HG03025 (cell line): ENCODE measurements at regions not wholly inside any gene's neighbourhood (a gene's known extent, or its start where the extent isn't known, plus 50 kb on each side); places are given as distances from the start of the nearest gene placed in this dataset.

Source experiments
- ATAC-seq: cut with Tn5 transposase; IDR thresholded peaks from one replicate; pipeline ENCODE4 v1.9.1; 2021; ENCODE audit warnings: mild to moderate bottlenecking, moderate library complexity; ENCODE audit not compliant: unreplicated experiment, low FRiP score

- no peak for ATAC-seq
Measured at GRCh38 chr5:52388349-52388748, 399.4 kb upstream of the ITGA1 start.

- ATAC-seq: no peak
Measured at GRCh38 chr5:52392321-52392720, 395.4 kb upstream of the ITGA1 start.

- no peak for ATAC-seq
Measured at GRCh38 chr5:52409835-52410234, 377.9 kb upstream of the ITGA1 start.

- ATAC-seq: no peak
Measured at GRCh38 chr5:52419357-52419756, 368.4 kb upstream of the ITGA1 start.

- ATAC-seq: no peak
Measured at GRCh38 chr5:52427615-52428014, 360.1 kb upstream of the ITGA1 start.

- no peak for ATAC-seq
Measured at GRCh38 chr5:52428977-52429489, 358.7 kb upstream of the ITGA1 start.

GRCh38 chr5:52441768-52442167 is 345.9 kb upstream of the ITGA1 start:
- no peak for ATAC-seq

GRCh38 chr5:52443187-52443586 is 344.5 kb upstream of the ITGA1 start:
- ATAC-seq: no peak

GRCh38 chr5:52448111-52448510 is 339.6 kb upstream of the ITGA1 start:
- ATAC-seq: no peak

- no peak for ATAC-seq
Measured at GRCh38 chr5:52449516-52449915, 338.2 kb upstream of the ITGA1 start.

- ATAC-seq: no peak
Measured at GRCh38 chr5:52452098-52452497, 335.6 kb upstream of the ITGA1 start.

- ATAC-seq: no peak
Measured at GRCh38 chr5:52453176-52453575, 334.5 kb upstream of the ITGA1 start.

GRCh38 chr5:52455920-52456319 is 331.8 kb upstream of the ITGA1 start:
- ATAC-seq: no peak

- no peak for ATAC-seq
Measured at GRCh38 chr5:52457810-52458209, 329.9 kb upstream of the ITGA1 start.

GRCh38 chr5:52466113-52466512 is 321.6 kb upstream of the ITGA1 start:
- ATAC-seq: no peak

GRCh38 chr5:52466749-52467520 is 320.8 kb upstream of the ITGA1 start:
- ATAC-seq: no peak

- no peak for ATAC-seq
Measured at GRCh38 chr5:52468976-52469375, 318.7 kb upstream of the ITGA1 start.

- ATAC-seq: no peak
Measured at GRCh38 chr5:52469420-52469819, 318.3 kb upstream of the ITGA1 start.

GRCh38 chr5:52469835-52470234 is 317.9 kb upstream of the ITGA1 start:
- ATAC-seq: no peak

GRCh38 chr5:52476346-52476745 is 311.4 kb upstream of the ITGA1 start:
- ATAC-seq: no peak

- no peak for ATAC-seq
Measured at GRCh38 chr5:52481201-52481600, 306.5 kb upstream of the ITGA1 start.

- ATAC-seq: no peak
Measured at GRCh38 chr5:52481851-52482250, 305.9 kb upstream of the ITGA1 start.
